GM23338 (cell line): ENCODE measurements at regions not wholly inside any gene's neighbourhood (a gene's known extent, or its start where the extent isn't known, plus 50 kb on each side); places are given as distances from the start of the nearest gene placed in this dataset.

ENCODE experiments used
- ATAC-seq: fragments of 200-7000 bp; cut with Tn5 transposase; 3 replicates; pipeline ENCODE4 v1.9.1; 2020
- DNase-seq: peaks from one replicate; pipeline ENCODE4 v3.0.0-alpha.2; 2015; ENCODE audit warnings: low spot score
- H2AFZ ChIP-seq: fragments of 200-600 bp; sonication (generic); 2 replicates; pipeline ENCODE4 v1.8.0; 2016; ENCODE audit warnings: antibody characterized with exemption, mild to moderate bottlenecking, moderate library complexity
- H3F3A ChIP-seq: fragments of 200-600 bp; sonication (generic); replicated peaks from 2 replicates; pipeline ENCODE4 v1.8.0; 2017; ENCODE audit warnings: antibody characterized with exemption, mixed run types, low read depth
- H3K27ac ChIP-seq: fragments of 200-600 bp; sonication (generic); 2 replicates; pipeline ENCODE4 v1.6.1; 2016; ENCODE audit warnings: low read depth
- H3K27me3 ChIP-seq: fragments of 200-600 bp; sonication (generic); 2 replicates; pipeline ENCODE4 v1.8.0; 2016; ENCODE audit warnings: mild to moderate bottlenecking, mixed run types, moderate library complexity; ENCODE audit not compliant: insufficient read depth
- H3K36me3 ChIP-seq: fragments of 200-600 bp; sonication (generic); 2 replicates; pipeline ENCODE4 v1.8.0; 2016; ENCODE audit warnings: mild to moderate bottlenecking; ENCODE audit not compliant: insufficient read depth
- H3K4me1 ChIP-seq: fragments of 200-600 bp; sonication (generic); 2 replicates; pipeline ENCODE4 v1.8.0; 2016; ENCODE audit warnings: mild to moderate bottlenecking, moderate library complexity; ENCODE audit not compliant: insufficient read depth
- H3K4me2 ChIP-seq: fragments of 200-600 bp; sonication (generic); 2 replicates; pipeline ENCODE4 v1.7.1; 2017; ENCODE audit warnings: mixed run types
- H3K4me3 ChIP-seq: fragments of 200-600 bp; sonication (generic); 2 replicates; pipeline ENCODE4 v1.6.1; 2016; ENCODE audit warnings: mixed run types
- H3K79me2 ChIP-seq: fragments of 200-600 bp; sonication (generic); replicated peaks from 2 replicates; pipeline ENCODE4 v1.8.0; 2017; ENCODE audit warnings: mild to moderate bottlenecking; ENCODE audit not compliant: insufficient read depth
- H3K9me2 ChIP-seq: fragments of 200-600 bp; sonication (generic); 2 replicates; pipeline ENCODE4 v1.8.0; 2017; ENCODE audit not compliant: insufficient read depth
- H4K20me1 ChIP-seq: fragments of 200-600 bp; sonication (generic); replicated peaks from 2 replicates; pipeline ENCODE4 v1.8.0; 2017; ENCODE audit warnings: mild to moderate bottlenecking; ENCODE audit not compliant: insufficient read depth
- H3K27ac Mint-ChIP-seq: 2 replicates; pipeline ENCODE4 v1.8.0; 2020; ENCODE audit warnings: inconsistent platforms, mild to moderate bottlenecking, moderate library complexity, mixed read lengths
- H3K27me3 Mint-ChIP-seq: 3 replicates; pipeline ENCODE4 v1.8.0; 2022; ENCODE audit warnings: low read depth, mild to moderate bottlenecking, moderate library complexity, mixed read lengths, inconsistent platforms; ENCODE audit not compliant: insufficient read depth, poor library complexity
- H3K36me3 Mint-ChIP-seq: 3 replicates; pipeline ENCODE4 v1.8.0; 2021; ENCODE audit warnings: low read depth, mild to moderate bottlenecking, inconsistent platforms, moderate library complexity, mixed read lengths
- H3K4me1 Mint-ChIP-seq: 3 replicates; pipeline ENCODE4 v1.8.0; 2020; ENCODE audit warnings: mild to moderate bottlenecking, inconsistent platforms, mixed read lengths
- H3K4me3 Mint-ChIP-seq: 3 replicates; pipeline ENCODE4 v1.8.0; 2021; ENCODE audit warnings: moderate library complexity, mild to moderate bottlenecking, inconsistent platforms, mixed read lengths
- H3K9me3 Mint-ChIP-seq: 3 replicates; pipeline ENCODE4 v1.8.0; 2020; ENCODE audit warnings: moderate library complexity, mild to moderate bottlenecking, inconsistent platforms, mixed read lengths
- CREB1 ChIP-seq: fragments of 250-450 bp; sonication (Bioruptor Pico); IDR thresholded peaks from 2 replicates; pipeline ENCODE4 v1.5.0; 2020; ENCODE audit warnings: low read depth, mild to moderate bottlenecking, moderate library complexity
- ETS1 ChIP-seq: IDR thresholded peaks from 2 replicates; pipeline ENCODE4 v1.6.1; 2016; ENCODE audit warnings: antibody characterized with exemption
- EZH2 ChIP-seq: fragments of 200-600 bp; sonication (generic); IDR thresholded peaks from one replicate; pipeline ENCODE4 v1.8.0; 2017; ENCODE audit warnings: antibody characterized with exemption, mild to moderate bottlenecking, low read depth; ENCODE audit not compliant: unreplicated experiment
- EZH2phosphoT487 ChIP-seq: fragments of 200-600 bp; sonication (generic); IDR thresholded peaks from one replicate; pipeline ENCODE4 v1.8.1; 2018; ENCODE audit warnings: antibody characterized with exemption; ENCODE audit not compliant: unreplicated experiment
- JUNB ChIP-seq: IDR thresholded peaks from one replicate; pipeline ENCODE4 v1.6.1; 2016; ENCODE audit warnings: antibody characterized with exemption; ENCODE audit not compliant: unreplicated experiment
- NANOG ChIP-seq: IDR thresholded peaks from 2 replicates; pipeline ENCODE4 v1.6.1; 2016; ENCODE audit warnings: antibody characterized with exemption, borderline replicate concordance
- POLR2AphosphoS5 ChIP-seq: IDR thresholded peaks from 2 replicates; pipeline ENCODE4 v1.6.1; 2016; ENCODE audit warnings: antibody characterized with exemption, low read depth
- STAT1 ChIP-seq: IDR thresholded peaks from one replicate; pipeline ENCODE4 v1.6.1; 2016; ENCODE audit warnings: antibody characterized with exemption; ENCODE audit not compliant: unreplicated experiment
- ZNF114 ChIP-seq: fragments of 250-450 bp; sonication (Bioruptor Pico); IDR thresholded peaks from 2 replicates; pipeline ENCODE4 v1.5.0; 2020; ENCODE audit warnings: mild to moderate bottlenecking, moderate library complexity
- ZNF331 ChIP-seq: fragments of 250-450 bp; sonication (Bioruptor Pico); IDR thresholded peaks from 2 replicates; pipeline ENCODE4 v1.5.0; 2020; ENCODE audit warnings: low read depth, mild to moderate bottlenecking, moderate library complexity
- TF ChIP-seq, protein P1 (sequence below): IDR thresholded peaks from one replicate; pipeline ENCODE4 v1.6.1; 2018; ENCODE audit warnings: antibody characterized with exemption; ENCODE audit not compliant: unreplicated experiment
- TF ChIP-seq, protein P2 (sequence below), 2 experiments: fragments of 200-600 bp in 1 of 2; sonication (generic) in 1 of 2; conservative IDR thresholded peaks; 2 replicates each; pipeline versions ENCODE4 v1.5.1 to v1.6.1; 2016 to 2017; ENCODE audit warnings: antibody characterized with exemption in 2 of 2, low read depth in 2 of 2, mild to moderate bottlenecking in 2 of 2, moderate library complexity in 1 of 2

DNA sequence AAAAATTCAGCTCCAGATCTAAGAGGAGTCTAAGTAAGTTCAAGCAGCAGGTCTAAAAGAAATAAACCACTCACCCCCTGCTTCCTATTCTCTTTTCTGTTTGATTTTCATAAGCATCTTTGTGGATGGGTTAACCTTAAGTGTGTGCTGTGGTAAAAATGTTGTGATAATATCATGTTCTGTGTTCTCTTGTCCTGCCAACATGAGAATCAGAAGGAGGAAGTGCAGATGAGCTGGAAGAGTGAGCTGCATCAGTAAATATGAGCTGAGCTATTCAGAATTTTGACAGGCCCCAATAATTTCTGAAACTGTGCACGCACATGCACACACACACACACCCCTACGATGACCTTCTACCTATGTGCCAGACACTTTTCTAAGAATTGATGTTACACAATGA, 186.5 kb upstream of the ANKRD55 start:
- Mint-ChIP-seq H3K4me3 (no peak overlapping the region), H3K9me3 (peaks cover 6% of the 10 kb centered on the region; the same call in 1 of the 3 replicates), H3K36me3 (no peaks in the 10 kb centered on the region), H3K27ac (no peak overlapping the region), H3K4me1 (peaks cover 3% of the 10 kb centered on the region; the same call in 2 of the 3 replicates), H3K27me3 (no peaks in the 10 kb centered on the region)
- no peaks in the 10 kb centered on the region for H3K36me3 ChIP-seq
- no peak overlapping the region for H3K4me3 ChIP-seq
- ATAC-seq = no peak
- no peaks in the 10 kb centered on the region for H3K4me1 ChIP-seq
- H3K79me2 ChIP-seq = no peaks in the 10 kb centered on the region
- H2AFZ ChIP-seq = no peak overlapping the region
- DNase-seq = no peak
- H4K20me1 ChIP-seq = no peaks in the 10 kb centered on the region
- H3F3A ChIP-seq = no peaks in the 10 kb centered on the region
- no peak overlapping the region for H3K27ac ChIP-seq
- no peak overlapping the region for H3K4me2 ChIP-seq
- H3K27me3 ChIP-seq = no peaks in the 10 kb centered on the region
- TF ChIP-seq JUNB (no peak), ZNF114 (CRISPR knock-in tag) (no peak), NANOG (no peak), ETS1 (no peak), EZH2 (no peak), ZNF331 (CRISPR knock-in tag) (no peak), POLR2AphosphoS5 (no peak), STAT1 (no peak), EZH2phosphoT487 (no peak), CREB1 (CRISPR knock-in tag) (no peak)
- TF ChIP-seq, protein P1, sequence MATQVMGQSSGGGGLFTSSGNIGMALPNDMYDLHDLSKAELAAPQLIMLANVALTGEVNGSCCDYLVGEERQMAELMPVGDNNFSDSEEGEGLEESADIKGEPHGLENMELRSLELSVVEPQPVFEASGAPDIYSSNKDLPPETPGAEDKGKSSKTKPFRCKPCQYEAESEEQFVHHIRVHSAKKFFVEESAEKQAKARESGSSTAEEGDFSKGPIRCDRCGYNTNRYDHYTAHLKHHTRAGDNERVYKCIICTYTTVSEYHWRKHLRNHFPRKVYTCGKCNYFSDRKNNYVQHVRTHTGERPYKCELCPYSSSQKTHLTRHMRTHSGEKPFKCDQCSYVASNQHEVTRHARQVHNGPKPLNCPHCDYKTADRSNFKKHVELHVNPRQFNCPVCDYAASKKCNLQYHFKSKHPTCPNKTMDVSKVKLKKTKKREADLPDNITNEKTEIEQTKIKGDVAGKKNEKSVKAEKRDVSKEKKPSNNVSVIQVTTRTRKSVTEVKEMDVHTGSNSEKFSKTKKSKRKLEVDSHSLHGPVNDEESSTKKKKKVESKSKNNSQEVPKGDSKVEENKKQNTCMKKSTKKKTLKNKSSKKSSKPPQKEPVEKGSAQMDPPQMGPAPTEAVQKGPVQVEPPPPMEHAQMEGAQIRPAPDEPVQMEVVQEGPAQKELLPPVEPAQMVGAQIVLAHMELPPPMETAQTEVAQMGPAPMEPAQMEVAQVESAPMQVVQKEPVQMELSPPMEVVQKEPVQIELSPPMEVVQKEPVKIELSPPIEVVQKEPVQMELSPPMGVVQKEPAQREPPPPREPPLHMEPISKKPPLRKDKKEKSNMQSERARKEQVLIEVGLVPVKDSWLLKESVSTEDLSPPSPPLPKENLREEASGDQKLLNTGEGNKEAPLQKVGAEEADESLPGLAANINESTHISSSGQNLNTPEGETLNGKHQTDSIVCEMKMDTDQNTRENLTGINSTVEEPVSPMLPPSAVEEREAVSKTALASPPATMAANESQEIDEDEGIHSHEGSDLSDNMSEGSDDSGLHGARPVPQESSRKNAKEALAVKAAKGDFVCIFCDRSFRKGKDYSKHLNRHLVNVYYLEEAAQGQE = no peak
- TF ChIP-seq, protein P2, sequence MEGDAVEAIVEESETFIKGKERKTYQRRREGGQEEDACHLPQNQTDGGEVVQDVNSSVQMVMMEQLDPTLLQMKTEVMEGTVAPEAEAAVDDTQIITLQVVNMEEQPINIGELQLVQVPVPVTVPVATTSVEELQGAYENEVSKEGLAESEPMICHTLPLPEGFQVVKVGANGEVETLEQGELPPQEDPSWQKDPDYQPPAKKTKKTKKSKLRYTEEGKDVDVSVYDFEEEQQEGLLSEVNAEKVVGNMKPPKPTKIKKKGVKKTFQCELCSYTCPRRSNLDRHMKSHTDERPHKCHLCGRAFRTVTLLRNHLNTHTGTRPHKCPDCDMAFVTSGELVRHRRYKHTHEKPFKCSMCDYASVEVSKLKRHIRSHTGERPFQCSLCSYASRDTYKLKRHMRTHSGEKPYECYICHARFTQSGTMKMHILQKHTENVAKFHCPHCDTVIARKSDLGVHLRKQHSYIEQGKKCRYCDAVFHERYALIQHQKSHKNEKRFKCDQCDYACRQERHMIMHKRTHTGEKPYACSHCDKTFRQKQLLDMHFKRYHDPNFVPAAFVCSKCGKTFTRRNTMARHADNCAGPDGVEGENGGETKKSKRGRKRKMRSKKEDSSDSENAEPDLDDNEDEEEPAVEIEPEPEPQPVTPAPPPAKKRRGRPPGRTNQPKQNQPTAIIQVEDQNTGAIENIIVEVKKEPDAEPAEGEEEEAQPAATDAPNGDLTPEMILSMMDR (conservative IDR thresholded peaks at IDR 0.05; ENCODE audit: low read depth in 2 of 2) = no peak
- H3K9me2 ChIP-seq = 0 out of 2 replicates have a peak, but pooled peaks cover 4% of the 10 kb centered on the region
